Osteoblast (primary cell): ENCODE measurements at regions not wholly inside any gene's neighbourhood (a gene's known extent, or its start where the extent isn't known, plus 50 kb on each side); places are given as distances from the start of the nearest gene placed in this dataset.
A peak's percentile ranks its signal among the peaks of the same experiment; 100 is the strongest.

Source experiments
- DNase-seq: peaks from one replicate; pipeline ENCODE4 v3.0.0; 2011; ENCODE audit warnings: low spot score, mixed read lengths; ENCODE audit not compliant: insufficient read length; ENCODE audit errors: missing footprints
- H2AFZ ChIP-seq: 2 replicates; pipeline ENCODE4 v1.6.0; 2011; ENCODE audit warnings: mild to moderate bottlenecking, low read length
- H3K27ac ChIP-seq: 2 replicates; pipeline ENCODE4 v1.5.1; 2011; ENCODE audit warnings: mild to moderate bottlenecking, low read depth, low read length, moderate library complexity
- H3K27me3 ChIP-seq: 2 replicates; pipeline ENCODE4 v1.6.0; 2012; ENCODE audit warnings: mild to moderate bottlenecking, control low read depth, inconsistent platforms, low read length, moderate library complexity; ENCODE audit not compliant: insufficient read depth
- H3K36me3 ChIP-seq: 2 replicates; pipeline ENCODE4 v1.5.1; 2011; ENCODE audit warnings: mild to moderate bottlenecking, low read length, control low read depth, moderate library complexity; ENCODE audit not compliant: insufficient read depth
- H3K4me1 ChIP-seq: 2 replicates; pipeline ENCODE4 v1.5.1; 2011; ENCODE audit warnings: mild to moderate bottlenecking, low read length, control low read depth, moderate library complexity; ENCODE audit not compliant: insufficient read depth
- H3K4me2 ChIP-seq: 2 replicates; pipeline ENCODE4 v1.6.0; 2011; ENCODE audit warnings: mild to moderate bottlenecking, low read length; ENCODE audit not compliant: insufficient read depth
- H3K4me3 ChIP-seq: fragments of 200-600 bp; sonication (generic); 3 replicates; pipeline ENCODE4 v1.5.1; 2012; ENCODE audit warnings: mild to moderate bottlenecking, low read length, inconsistent platforms; ENCODE audit not compliant: insufficient read depth
- H3K79me2 ChIP-seq: 2 replicates; pipeline ENCODE4 v1.6.0; 2012; ENCODE audit warnings: mild to moderate bottlenecking, low read length, control low read depth, inconsistent platforms; ENCODE audit not compliant: insufficient read depth
- H3K9me3 ChIP-seq: 2 replicates; pipeline ENCODE4 v1.5.1; 2011; ENCODE audit warnings: low read depth, low read length, control low read depth
- H4K20me1 ChIP-seq: 2 replicates; pipeline ENCODE4 v1.6.0; 2012; ENCODE audit warnings: mild to moderate bottlenecking, low read length, control low read depth; ENCODE audit not compliant: insufficient read depth
- TF ChIP-seq, protein P1 (sequence below): IDR thresholded peaks from 2 replicates; pipeline ENCODE4 v1.5.1; 2011; ENCODE audit warnings: mild to moderate bottlenecking, low read depth, low read length, moderate library complexity; ENCODE audit errors: extremely low read depth

DNA sequence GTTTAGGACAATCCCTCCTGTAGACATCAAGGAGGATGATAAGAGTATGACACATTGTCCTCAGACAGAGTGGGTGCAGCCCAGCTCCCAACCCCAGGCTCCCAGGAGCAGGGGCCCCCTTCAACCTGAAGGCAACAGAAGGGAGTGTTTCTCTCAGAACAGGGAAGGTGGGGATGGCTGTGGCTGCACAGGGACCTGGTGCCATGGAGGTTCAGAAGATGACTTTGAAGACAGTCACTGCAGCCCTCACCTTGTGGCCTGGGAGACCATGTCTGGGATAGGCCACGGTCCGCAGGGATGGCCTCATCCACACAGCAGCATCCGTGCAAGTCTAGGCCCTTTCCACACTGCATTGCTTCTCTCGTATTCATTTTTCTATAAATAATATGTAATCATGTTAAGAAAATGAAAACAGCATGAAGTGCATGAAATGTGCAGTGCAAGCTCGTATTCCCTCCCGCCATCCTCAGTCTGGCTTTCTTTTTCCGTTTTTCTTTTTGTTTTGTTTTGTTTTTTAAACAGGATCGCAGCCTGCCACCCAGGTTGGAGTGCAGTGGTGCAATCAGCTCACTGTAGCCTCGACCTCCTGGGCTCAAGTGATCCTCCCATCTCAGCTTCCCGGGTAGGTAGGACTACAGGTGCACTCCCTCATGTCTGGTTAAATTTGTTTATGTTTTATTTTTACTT lies 71.1 kb downstream of the METRNL start:
- DNase-seq, result no peak
- TF ChIP-seq, protein P1, sequence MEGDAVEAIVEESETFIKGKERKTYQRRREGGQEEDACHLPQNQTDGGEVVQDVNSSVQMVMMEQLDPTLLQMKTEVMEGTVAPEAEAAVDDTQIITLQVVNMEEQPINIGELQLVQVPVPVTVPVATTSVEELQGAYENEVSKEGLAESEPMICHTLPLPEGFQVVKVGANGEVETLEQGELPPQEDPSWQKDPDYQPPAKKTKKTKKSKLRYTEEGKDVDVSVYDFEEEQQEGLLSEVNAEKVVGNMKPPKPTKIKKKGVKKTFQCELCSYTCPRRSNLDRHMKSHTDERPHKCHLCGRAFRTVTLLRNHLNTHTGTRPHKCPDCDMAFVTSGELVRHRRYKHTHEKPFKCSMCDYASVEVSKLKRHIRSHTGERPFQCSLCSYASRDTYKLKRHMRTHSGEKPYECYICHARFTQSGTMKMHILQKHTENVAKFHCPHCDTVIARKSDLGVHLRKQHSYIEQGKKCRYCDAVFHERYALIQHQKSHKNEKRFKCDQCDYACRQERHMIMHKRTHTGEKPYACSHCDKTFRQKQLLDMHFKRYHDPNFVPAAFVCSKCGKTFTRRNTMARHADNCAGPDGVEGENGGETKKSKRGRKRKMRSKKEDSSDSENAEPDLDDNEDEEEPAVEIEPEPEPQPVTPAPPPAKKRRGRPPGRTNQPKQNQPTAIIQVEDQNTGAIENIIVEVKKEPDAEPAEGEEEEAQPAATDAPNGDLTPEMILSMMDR, result no peak
- H3K27me3 ChIP-seq, result peaks cover 5% of the 10 kb centered on the region

DNA sequence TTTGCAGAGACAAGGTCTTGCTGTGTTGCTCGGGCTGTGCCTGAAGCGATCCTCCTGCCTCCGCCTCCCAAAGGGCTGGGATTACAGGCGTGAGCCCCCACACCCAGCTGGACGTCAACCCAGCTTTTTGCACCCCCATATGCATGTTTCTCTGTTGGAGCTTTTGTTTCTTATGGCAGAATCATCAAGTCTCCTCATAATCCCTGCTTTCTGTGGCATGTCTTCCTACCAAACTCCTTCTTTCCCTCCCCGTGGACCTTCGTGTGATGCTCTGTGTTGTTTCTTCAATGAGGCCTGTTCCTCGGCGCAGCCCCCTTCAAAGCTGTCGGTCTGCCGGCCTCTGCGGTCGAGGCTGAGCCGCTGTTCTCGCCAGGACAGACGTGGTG lies 71.6 kb downstream of the METRNL start:
- Histone ChIP-seq H3K4me1 (no peaks in the 10 kb centered on the region), H3K4me2 (peak overlapping the region; percentile 43), H3K36me3 (no peaks in the 10 kb centered on the region), H3K27me3 (peaks cover 5% of the 10 kb centered on the region), H4K20me1 (no peaks in the 10 kb centered on the region), H3K4me3 (no peak overlapping the region), H3K9me3 (no peaks in the 10 kb centered on the region), H3K79me2 (no peaks in the 10 kb centered on the region), H3K27ac (no peak overlapping the region), H2AFZ (peak overlapping the region; percentile 73)
- TF ChIP-seq, protein P1, result no peak
- no peak for DNase-seq

More for the DNA sequence above, 71.1 kb downstream of the METRNL start:
- no peaks in the 10 kb centered on the region for H3K36me3 ChIP-seq
- no peak overlapping the region for H3K4me3 ChIP-seq
- H3K27ac ChIP-seq, result no peak overlapping the region
- no peak overlapping the region for H2AFZ ChIP-seq
- no peaks in the 10 kb centered on the region for H4K20me1 ChIP-seq
- no peak overlapping the region for H3K4me2 ChIP-seq
- no peaks in the 10 kb centered on the region for H3K79me2 ChIP-seq
- H3K9me3 ChIP-seq, result no peaks in the 10 kb centered on the region
- H3K4me1 ChIP-seq, result no peaks in the 10 kb centered on the region

DNA sequence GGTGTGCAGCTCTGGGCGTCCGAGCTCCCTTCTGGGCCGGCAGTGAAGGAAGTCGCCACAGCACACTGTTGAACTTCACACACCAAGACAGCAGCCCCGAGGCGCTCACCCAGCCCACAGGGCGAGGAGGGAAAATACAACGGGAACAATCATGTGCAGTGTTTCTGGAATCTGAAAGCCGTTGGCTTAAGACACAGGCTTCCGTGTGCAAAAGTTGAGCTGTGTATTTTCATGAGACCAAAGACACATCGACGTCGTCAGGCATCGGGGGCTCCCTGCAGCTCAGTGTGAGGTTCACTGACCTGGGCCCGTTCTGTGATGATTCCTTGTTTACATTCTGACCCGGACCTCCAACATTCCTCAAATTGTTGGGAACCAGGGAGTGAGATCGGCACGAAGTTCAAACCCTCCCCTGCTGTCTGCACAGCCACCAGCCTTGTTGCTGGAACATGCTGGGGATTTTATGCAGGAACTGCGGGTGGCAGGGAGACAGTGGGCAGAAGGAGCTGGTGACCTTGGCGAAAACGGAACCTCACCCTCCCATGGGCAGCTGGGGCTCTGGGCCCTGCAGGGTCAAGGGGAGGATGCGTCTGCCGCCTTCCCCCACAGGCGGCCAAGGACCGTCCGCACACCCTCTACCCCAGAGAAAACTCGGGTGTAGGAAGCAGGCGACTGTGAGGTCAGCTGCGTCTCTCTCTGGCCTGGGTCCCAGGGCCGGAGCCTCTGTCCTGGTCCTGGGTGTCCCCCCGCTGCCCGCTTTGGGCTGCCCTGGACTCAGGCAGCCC lies 72.2 kb downstream of the METRNL start:
- Histone ChIP-seq H3K4me3 (no peak overlapping the region), H2AFZ (peak overlapping the region; percentile 73), H3K36me3 (no peaks in the 10 kb centered on the region), H3K27ac (no peak overlapping the region), H3K79me2 (no peaks in the 10 kb centered on the region), H3K4me1 (no peaks in the 10 kb centered on the region), H4K20me1 (no peaks in the 10 kb centered on the region), H3K4me2 (peak overlapping the region; percentile 43), H3K27me3 (peaks cover 5% of the 10 kb centered on the region), H3K9me3 (no peaks in the 10 kb centered on the region)
- TF ChIP-seq, protein P1, result no peak
- peak; percentile 81 for DNase-seq

DNA sequence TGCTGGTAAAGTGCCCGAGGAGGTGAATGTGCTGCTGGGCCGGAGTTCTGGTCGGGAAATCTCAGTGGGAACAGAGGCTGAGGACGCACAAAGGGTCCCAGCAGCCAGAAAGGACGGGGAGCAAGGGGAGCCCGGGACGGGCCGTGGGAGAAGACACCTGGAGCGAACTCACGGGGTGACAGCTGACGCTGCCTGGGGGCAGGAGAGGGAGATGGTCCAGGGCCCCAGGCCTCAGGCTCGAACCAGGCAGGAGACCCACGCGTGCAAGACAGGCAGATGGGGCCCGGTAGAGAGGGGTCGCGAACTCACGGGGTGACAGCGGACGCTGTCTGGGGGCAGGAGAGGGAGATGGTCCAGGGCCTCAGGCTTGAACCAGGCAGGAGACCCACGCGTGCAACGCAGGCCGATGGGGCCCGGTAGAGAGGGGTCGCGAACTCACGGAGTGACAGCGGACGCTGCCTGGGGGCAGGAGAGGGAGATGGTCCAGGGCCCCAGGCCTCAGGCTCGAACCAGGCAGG lies 72.9 kb downstream of the METRNL start:
- no peaks in the 10 kb centered on the region for H3K4me1 ChIP-seq
- H3K4me2 ChIP-seq, result no peak overlapping the region

More for the DNA sequence above, 72.9 kb downstream of the METRNL start:
- Histone ChIP-seq H3K9me3 (no peaks in the 10 kb centered on the region), H3K27me3 (peaks cover 5% of the 10 kb centered on the region), H3K4me3 (no peak overlapping the region), H4K20me1 (no peaks in the 10 kb centered on the region), H2AFZ (no peak overlapping the region), H3K79me2 (no peaks in the 10 kb centered on the region), H3K27ac (no peak overlapping the region), H3K36me3 (no peaks in the 10 kb centered on the region)
- no peak for DNase-seq
- TF ChIP-seq, protein P1, result no peak
